ENCODE measurements at regions not wholly inside any gene's neighbourhood (a gene's known extent, or its start where the extent isn't known, plus 50 kb on each side); places are given as distances from the start of the nearest gene placed in this dataset.

- no peak for TF ChIP-seq CTCF (conservative IDR thresholded peaks at IDR 0.05; ENCODE audit: low read length)
- TF ChIP-seq EZH2phosphoT487 (IDR thresholded peaks at IDR 0.05; ENCODE audit: borderline replicate concordance): no peak
Measured at GRCh38 chr2:116450990-116451389, 1363.5 kb upstream of the DDX18 start.

All from Loucy (cell line).